ENCODE measurements at regions not wholly inside any gene's neighbourhood (a gene's known extent, or its start where the extent isn't known, plus 50 kb on each side); places are given as distances from the start of the nearest gene placed in this dataset.

GRCh38 chr2:64352292-64352691 is 101.7 kb upstream of the LGALSL start:
- Mint-ChIP-seq H3K4me1 (ENCODE audit: low read depth, unreplicated experiment) (no peaks in the 10 kb centered on the region), H3K27ac (ENCODE audit: unreplicated experiment) (no peak overlapping the region), H3K27me3 (ENCODE audit: insufficient read depth, unreplicated experiment) (peaks cover 5% of the 10 kb centered on the region), H3K9me3 (ENCODE audit: unreplicated experiment) (no peaks in the 10 kb centered on the region), H3K4me3 (ENCODE audit: unreplicated experiment) (no peak overlapping the region), H3K36me3 (ENCODE audit: insufficient read depth, unreplicated experiment) (no peaks in the 10 kb centered on the region)
- ChIA-PET POLR2A (no interaction called here), CTCF (interaction anchor here (0.8 kb wide), 1 partner anchor 49 kb away, joined by 3 read pairs; no protein-coding TSS in a partner anchor)
- H3K4me3 ChIP-seq (ENCODE audit: low read depth, low read length) = no peak overlapping the region
- H3K27me3 ChIP-seq (replicated peaks; ENCODE audit: control insufficient read depth, insufficient read depth, low read length) = no peaks in the 10 kb centered on the region
- no peaks in the 10 kb centered on the region for H3K4me1 ChIP-seq
- no peak for TF ChIP-seq CTCF (IDR thresholded peaks at IDR 0.05; ENCODE audit: insufficient read depth in 1 of 2, low read depth in 1 of 2, low read length in 1 of 2, severe bottlenecking in 1 of 2, unreplicated experiment in 1 of 2)
- intact Hi-C loops (cut with micrococcal nuclease; ENCODE audit: unreplicated experiment) = no loop called here
- H3K9me3 ChIP-seq = no peaks in the 10 kb centered on the region
- BruUV-seq (replicated peaks) = no TSS peak
- no peak for DNase-seq
- no peaks in the 10 kb centered on the region for H3K36me3 ChIP-seq (ENCODE audit: control insufficient read depth, insufficient read depth, low read length)

GRCh38 chr2:64354857-64355680 is 98.9 kb upstream of the LGALSL start:
- Mint-ChIP-seq H3K4me3 (ENCODE audit: unreplicated experiment) (no peak overlapping the region), H3K36me3 (ENCODE audit: insufficient read depth, unreplicated experiment) (no peaks in the 10 kb centered on the region), H3K9me3 (ENCODE audit: unreplicated experiment) (no peaks in the 10 kb centered on the region), H3K4me1 (ENCODE audit: low read depth, unreplicated experiment) (peaks cover 5% of the 10 kb centered on the region), H3K27me3 (ENCODE audit: insufficient read depth, unreplicated experiment) (peaks cover 5% of the 10 kb centered on the region), H3K27ac (ENCODE audit: unreplicated experiment) (no peak overlapping the region)
- POLR2A ChIA-PET = interaction anchor here (0.6 kb wide), 1 partner anchor 242 kb away, joined by 6 read pairs; no protein-coding TSS in a partner anchor
- Histone ChIP-seq H3K4me1 (peaks cover 4% of the 10 kb centered on the region; the same call in 1 of the 2 replicates), H3K4me3 (ENCODE audit: low read depth, low read length) (no peak overlapping the region), H3K27me3 (replicated peaks; ENCODE audit: control insufficient read depth, insufficient read depth, low read length) (no peaks in the 10 kb centered on the region), H3K36me3 (ENCODE audit: control insufficient read depth, insufficient read depth, low read length) (no peaks in the 10 kb centered on the region), H3K9me3 (no peaks in the 10 kb centered on the region)
- DNase-seq = no peak
- CTCF ChIA-PET = no interaction called here
- intact Hi-C loops (cut with micrococcal nuclease; ENCODE audit: unreplicated experiment) = no loop called here
- TF ChIP-seq CTCF (IDR thresholded peaks at IDR 0.05; ENCODE audit: insufficient read depth in 1 of 2, low read depth in 1 of 2, low read length in 1 of 2, severe bottlenecking in 1 of 2, unreplicated experiment in 1 of 2) = no peak
- BruUV-seq (replicated peaks) = no TSS peak

DNA sequence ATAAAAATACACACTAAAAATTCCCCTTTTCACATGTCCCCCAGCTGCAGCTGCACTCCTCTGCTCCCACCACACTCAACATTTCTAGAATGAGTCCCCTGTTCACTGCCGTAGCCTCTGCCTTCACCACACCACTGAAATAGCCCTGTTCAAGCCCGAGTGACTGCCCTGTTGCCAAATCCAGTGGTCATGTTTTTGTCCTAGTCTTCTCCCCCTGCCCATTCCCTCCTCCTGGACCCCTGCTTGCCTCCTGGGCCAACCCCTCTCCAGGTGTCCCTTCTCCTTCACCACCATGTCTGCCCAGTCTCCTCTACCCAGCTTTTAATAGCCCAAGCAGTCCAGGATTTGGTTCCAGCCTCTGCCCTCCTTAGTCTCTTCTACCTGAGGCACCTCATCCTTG is 97.1 kb upstream of the LGALSL start:
- POLR2A ChIA-PET = no interaction called here
- no peak for TF ChIP-seq CTCF (IDR thresholded peaks at IDR 0.05; ENCODE audit: insufficient read depth in 1 of 2, low read depth in 1 of 2, low read length in 1 of 2, severe bottlenecking in 1 of 2, unreplicated experiment in 1 of 2)

More for the DNA sequence above, 97.1 kb upstream of the LGALSL start:
- Mint-ChIP-seq H3K4me1 (ENCODE audit: low read depth, unreplicated experiment) (peaks cover 5% of the 10 kb centered on the region), H3K9me3 (ENCODE audit: unreplicated experiment) (no peaks in the 10 kb centered on the region), H3K4me3 (ENCODE audit: unreplicated experiment) (no peak overlapping the region), H3K27me3 (ENCODE audit: insufficient read depth, unreplicated experiment) (peaks cover 5% of the 10 kb centered on the region), H3K36me3 (ENCODE audit: insufficient read depth, unreplicated experiment) (no peaks in the 10 kb centered on the region), H3K27ac (ENCODE audit: unreplicated experiment) (no peak overlapping the region)
- H3K36me3 ChIP-seq (ENCODE audit: control insufficient read depth, insufficient read depth, low read length) = no peaks in the 10 kb centered on the region
- intact Hi-C loops (cut with micrococcal nuclease; ENCODE audit: unreplicated experiment) = no loop called here
- peaks cover 12% of the 10 kb centered on the region; the same call in 1 of the 2 replicates for H3K4me1 ChIP-seq
- no peak for DNase-seq
- CTCF ChIA-PET = no interaction called here
- no peaks in the 10 kb centered on the region for H3K9me3 ChIP-seq
- BruUV-seq (replicated peaks) = no TSS peak
- no peaks in the 10 kb centered on the region for H3K27me3 ChIP-seq (replicated peaks; ENCODE audit: control insufficient read depth, insufficient read depth, low read length)
- H3K4me3 ChIP-seq (ENCODE audit: low read depth, low read length) = no peak overlapping the region

Measured in Caco-2 (cell line).